Liver (tissue), 8 donors: ENCODE measurements at regions not wholly inside any gene's neighbourhood (a gene's known extent, or its start where the extent isn't known, plus 50 kb on each side); places are given as distances from the start of the nearest gene placed in this dataset.

Experiments used
- DNase-seq: peaks from one replicate; pipeline ENCODE4 v3.0.0-alpha.2; 2017; ENCODE audit warnings: low spot score
- H3K27ac ChIP-seq, 2 donors: one replicate each; pipeline ENCODE4 v1.7.0; 2013; ENCODE audit warnings: inconsistent platforms in 2 of 2, low read length in 2 of 2, control low read depth in 1 of 2, low read depth in 1 of 2, mild to moderate bottlenecking in 1 of 2
- H3K27me3 ChIP-seq, 4 donors: one replicate each; pipeline versions ENCODE4 v1.6.1 to v1.7.0; 2013; ENCODE audit warnings: low read length in 3 of 4, inconsistent platforms in 1 of 4, mild to moderate bottlenecking in 1 of 4, moderate library complexity in 1 of 4; ENCODE audit not compliant: control insufficient read depth in 4 of 4, insufficient read depth in 4 of 4
- H3K36me3 ChIP-seq, 4 donors: one replicate each; pipeline versions ENCODE4 v1.6.1 to v1.7.0; 2013; ENCODE audit warnings: low read length in 3 of 4, mild to moderate bottlenecking in 3 of 4, low read depth in 1 of 4, moderate library complexity in 1 of 4; ENCODE audit not compliant: control insufficient read depth in 4 of 4, insufficient read depth in 3 of 4
- H3K4me1 ChIP-seq, 4 donors: one replicate each; pipeline versions ENCODE4 v1.6.1 to v1.7.0; 2013; ENCODE audit warnings: low read length in 3 of 4, mild to moderate bottlenecking in 3 of 4, moderate library complexity in 1 of 4; ENCODE audit not compliant: control insufficient read depth in 4 of 4, insufficient read depth in 4 of 4
- H3K4me3 ChIP-seq, 3 donors: one replicate each; pipeline versions ENCODE4 v1.6.1 to v1.7.0; 2013; ENCODE audit warnings: low read length in 3 of 3, control low read depth in 1 of 3, low read depth in 1 of 3, mild to moderate bottlenecking in 1 of 3
- H3K9ac ChIP-seq, 2 donors: one replicate each; pipeline ENCODE4 v1.7.0; 2013; ENCODE audit warnings: low read length in 2 of 2, mild to moderate bottlenecking in 2 of 2, moderate library complexity in 2 of 2, control low read depth in 1 of 2, low read depth in 1 of 2
- H3K9me3 ChIP-seq, 4 donors: one replicate each; pipeline versions ENCODE4 v1.6.1 to v1.7.0; 2013; ENCODE audit warnings: low read length in 3 of 4; ENCODE audit not compliant: control insufficient read depth in 4 of 4
- EGR1 ChIP-seq, 2 donors: IDR thresholded peaks; 2 replicates each; pipeline ENCODE4 v1.6.1; 2016 to 2018; ENCODE audit warnings: antibody characterized with exemption in 2 of 2, low read depth in 2 of 2
- FOXA1 ChIP-seq: IDR thresholded peaks from 2 replicates; pipeline ENCODE4 v1.6.1; 2016; ENCODE audit warnings: antibody characterized with exemption
- FOXA2 ChIP-seq: IDR thresholded peaks from 2 replicates; pipeline ENCODE4 v1.6.1; 2016; ENCODE audit warnings: antibody characterized with exemption
- GABPA ChIP-seq, 2 donors: IDR thresholded peaks in 1 of 2; conservative IDR thresholded peaks in 1 of 2; 2 replicates each; pipeline ENCODE4 v1.6.1; 2016; ENCODE audit warnings: antibody characterized with exemption in 2 of 2, mild to moderate bottlenecking in 1 of 2, moderate library complexity in 1 of 2
- HNF4A ChIP-seq, 2 donors: conservative IDR thresholded peaks; 2 replicates each; pipeline ENCODE4 v1.6.1; 2016; ENCODE audit warnings: antibody characterized with exemption in 2 of 2, mild to moderate bottlenecking in 2 of 2
- HNF4G ChIP-seq: IDR thresholded peaks from 2 replicates; pipeline ENCODE4 v1.6.1; 2016; ENCODE audit warnings: antibody characterized with exemption
- JUND ChIP-seq, 2 donors: IDR thresholded peaks; 2 replicates each; pipeline ENCODE4 v1.6.1; 2016; ENCODE audit warnings: antibody characterized with exemption in 2 of 2
- NR2F2 ChIP-seq: IDR thresholded peaks from 2 replicates; pipeline ENCODE4 v1.6.1; 2016; ENCODE audit warnings: antibody characterized with exemption
- RAD21 ChIP-seq, 2 donors: IDR thresholded peaks; 2 replicates each; pipeline ENCODE4 v1.6.1; 2016; ENCODE audit warnings: antibody characterized with exemption in 2 of 2, mild to moderate bottlenecking in 2 of 2
- SP1 ChIP-seq: IDR thresholded peaks from 2 replicates; pipeline ENCODE4 v1.6.1; 2018; ENCODE audit warnings: antibody characterized with exemption, mild to moderate bottlenecking
- TAF1 ChIP-seq: conservative IDR thresholded peaks from 2 replicates; pipeline ENCODE4 v1.6.1; 2016; ENCODE audit warnings: antibody characterized with exemption, mild to moderate bottlenecking
- YY1 ChIP-seq: IDR thresholded peaks from 2 replicates; pipeline ENCODE4 v1.6.1; 2016; ENCODE audit warnings: antibody characterized with exemption, mild to moderate bottlenecking
- WGBS: extraction: QIAGEN DNeasy Blood & Tissue Kit; methylation state at CpG from one replicate; pipeline ENCODE4 v1.1.7; 2013; 5-methylcytosine and 5-hydroxymethylcytosine counted together
- TF ChIP-seq, protein P1 (sequence below): IDR thresholded peaks from 2 replicates; pipeline ENCODE4 v1.6.1; 2016; ENCODE audit warnings: antibody characterized with exemption
- TF ChIP-seq, protein P2 (sequence below): IDR thresholded peaks from 2 replicates; pipeline ENCODE4 v1.6.1; 2016; ENCODE audit warnings: antibody characterized with exemption
- TF ChIP-seq, protein P3 (sequence below): IDR thresholded peaks from 2 replicates; pipeline ENCODE4 v1.6.1; 2016; ENCODE audit warnings: antibody characterized with exemption, mild to moderate bottlenecking
- TF ChIP-seq, protein P4 (sequence below): fragments of 150-350 bp; IDR thresholded peaks from 2 replicates; pipeline ENCODE4 v1.5.1; 2017; ENCODE audit warnings: improper control_type of control experiment, low read depth, low read length; ENCODE audit not compliant: missing input control
- TF ChIP-seq, protein P5 (sequence below): IDR thresholded peaks from 2 replicates; pipeline ENCODE4 v1.6.1; 2016; ENCODE audit warnings: antibody characterized with exemption
- donor health status: healthy.
- donor health status: healthy.
- donor health status: healthy.
- donor health status: healthy.
- donor health status: healthy.

DNA sequence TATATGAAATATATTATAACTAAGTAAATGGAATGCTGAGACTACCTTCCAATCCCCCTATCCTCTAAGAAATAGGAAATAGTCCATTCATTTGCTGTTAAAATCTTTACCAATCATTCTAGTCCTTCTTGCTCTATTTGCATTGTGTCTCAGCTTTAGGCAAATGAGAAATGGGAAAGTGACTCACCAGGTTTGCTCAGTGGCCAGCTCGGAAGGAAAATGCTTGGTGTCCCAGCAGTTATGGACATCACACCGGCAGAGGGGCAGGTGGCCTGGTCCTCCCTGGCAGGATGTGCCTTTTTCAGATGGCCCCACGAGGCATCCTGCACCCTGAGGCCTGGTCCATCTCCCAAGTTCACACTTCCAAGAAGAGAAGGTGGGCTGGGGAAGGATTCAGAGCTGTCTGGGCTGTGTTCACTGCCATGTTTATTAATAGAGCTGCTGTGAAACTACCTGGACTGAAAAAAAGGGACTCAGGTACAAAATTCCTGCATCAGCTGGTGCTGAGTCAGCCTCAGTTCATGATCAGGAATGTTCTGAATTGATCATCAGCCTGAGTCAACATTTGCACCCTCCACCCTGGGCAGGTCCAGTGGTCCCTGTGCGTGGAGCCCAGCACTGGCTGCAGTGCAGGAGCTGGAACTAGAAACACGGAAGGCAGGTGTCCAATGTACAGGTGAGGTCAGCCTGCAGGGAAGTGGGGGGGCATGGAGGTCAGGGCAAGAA, 60.1 kb upstream of the ARL4C start (continued):
- TF ChIP-seq, protein P1, sequence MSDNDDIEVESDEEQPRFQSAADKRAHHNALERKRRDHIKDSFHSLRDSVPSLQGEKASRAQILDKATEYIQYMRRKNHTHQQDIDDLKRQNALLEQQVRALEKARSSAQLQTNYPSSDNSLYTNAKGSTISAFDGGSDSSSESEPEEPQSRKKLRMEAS: no peak
- no peak for TF ChIP-seq FOXA2

DNA sequence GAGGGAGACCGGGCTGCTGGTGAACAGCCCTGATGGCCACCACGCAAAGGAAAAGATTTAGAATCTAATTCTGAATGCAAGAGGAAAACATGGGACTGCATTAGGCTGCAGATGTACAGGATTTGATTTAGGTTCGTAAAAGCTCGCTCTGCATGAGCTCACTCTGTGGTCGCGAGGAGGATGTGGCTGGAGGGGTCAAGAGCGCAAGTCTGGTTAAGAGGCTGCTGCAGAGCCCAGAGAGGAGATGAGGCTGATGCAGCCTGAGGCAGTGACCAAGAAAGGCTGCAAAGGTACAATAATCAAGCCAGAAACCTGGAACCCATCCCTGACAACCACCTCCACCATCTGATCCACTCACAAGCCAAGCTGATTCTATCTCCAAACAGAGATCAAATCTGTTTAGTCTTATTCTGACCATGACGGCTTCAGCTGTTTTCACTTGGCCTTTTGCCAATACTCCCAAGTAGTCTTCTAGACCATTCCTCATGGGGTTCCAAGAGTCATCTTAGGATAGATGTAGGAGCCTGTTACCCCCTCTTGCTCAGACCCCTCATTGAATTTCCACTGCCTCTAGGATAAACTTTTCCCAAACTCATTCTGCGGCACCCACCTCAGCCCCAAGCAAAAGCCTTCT, 58.9 kb upstream of the ARL4C start:
- 79% methylated on average over 9 of the region's 9 CpGs for WGBS
- H3K27me3 ChIP-seq: no peaks in the 10 kb centered on the region

More for the DNA sequence above, 58.9 kb upstream of the ARL4C start:
- no peak for TF ChIP-seq SP1
- TF ChIP-seq FOXA2: no peak
- TF ChIP-seq, protein P2, sequence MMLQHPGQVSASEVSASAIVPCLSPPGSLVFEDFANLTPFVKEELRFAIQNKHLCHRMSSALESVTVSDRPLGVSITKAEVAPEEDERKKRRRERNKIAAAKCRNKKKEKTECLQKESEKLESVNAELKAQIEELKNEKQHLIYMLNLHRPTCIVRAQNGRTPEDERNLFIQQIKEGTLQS: no peak
- TF ChIP-seq NR2F2: no peak
- TF ChIP-seq JUND (IDR thresholded peaks at IDR 0.05): no peak
- TF ChIP-seq FOXA1: no peak
- TF ChIP-seq, protein P3, sequence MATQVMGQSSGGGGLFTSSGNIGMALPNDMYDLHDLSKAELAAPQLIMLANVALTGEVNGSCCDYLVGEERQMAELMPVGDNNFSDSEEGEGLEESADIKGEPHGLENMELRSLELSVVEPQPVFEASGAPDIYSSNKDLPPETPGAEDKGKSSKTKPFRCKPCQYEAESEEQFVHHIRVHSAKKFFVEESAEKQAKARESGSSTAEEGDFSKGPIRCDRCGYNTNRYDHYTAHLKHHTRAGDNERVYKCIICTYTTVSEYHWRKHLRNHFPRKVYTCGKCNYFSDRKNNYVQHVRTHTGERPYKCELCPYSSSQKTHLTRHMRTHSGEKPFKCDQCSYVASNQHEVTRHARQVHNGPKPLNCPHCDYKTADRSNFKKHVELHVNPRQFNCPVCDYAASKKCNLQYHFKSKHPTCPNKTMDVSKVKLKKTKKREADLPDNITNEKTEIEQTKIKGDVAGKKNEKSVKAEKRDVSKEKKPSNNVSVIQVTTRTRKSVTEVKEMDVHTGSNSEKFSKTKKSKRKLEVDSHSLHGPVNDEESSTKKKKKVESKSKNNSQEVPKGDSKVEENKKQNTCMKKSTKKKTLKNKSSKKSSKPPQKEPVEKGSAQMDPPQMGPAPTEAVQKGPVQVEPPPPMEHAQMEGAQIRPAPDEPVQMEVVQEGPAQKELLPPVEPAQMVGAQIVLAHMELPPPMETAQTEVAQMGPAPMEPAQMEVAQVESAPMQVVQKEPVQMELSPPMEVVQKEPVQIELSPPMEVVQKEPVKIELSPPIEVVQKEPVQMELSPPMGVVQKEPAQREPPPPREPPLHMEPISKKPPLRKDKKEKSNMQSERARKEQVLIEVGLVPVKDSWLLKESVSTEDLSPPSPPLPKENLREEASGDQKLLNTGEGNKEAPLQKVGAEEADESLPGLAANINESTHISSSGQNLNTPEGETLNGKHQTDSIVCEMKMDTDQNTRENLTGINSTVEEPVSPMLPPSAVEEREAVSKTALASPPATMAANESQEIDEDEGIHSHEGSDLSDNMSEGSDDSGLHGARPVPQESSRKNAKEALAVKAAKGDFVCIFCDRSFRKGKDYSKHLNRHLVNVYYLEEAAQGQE: no peak
- TF ChIP-seq HNF4G: no peak
- TF ChIP-seq HNF4A (conservative IDR thresholded peaks at IDR 0.05): no peak
- no peak for TF ChIP-seq TAF1
- TF ChIP-seq YY1: no peak
- TF ChIP-seq, protein P4, sequence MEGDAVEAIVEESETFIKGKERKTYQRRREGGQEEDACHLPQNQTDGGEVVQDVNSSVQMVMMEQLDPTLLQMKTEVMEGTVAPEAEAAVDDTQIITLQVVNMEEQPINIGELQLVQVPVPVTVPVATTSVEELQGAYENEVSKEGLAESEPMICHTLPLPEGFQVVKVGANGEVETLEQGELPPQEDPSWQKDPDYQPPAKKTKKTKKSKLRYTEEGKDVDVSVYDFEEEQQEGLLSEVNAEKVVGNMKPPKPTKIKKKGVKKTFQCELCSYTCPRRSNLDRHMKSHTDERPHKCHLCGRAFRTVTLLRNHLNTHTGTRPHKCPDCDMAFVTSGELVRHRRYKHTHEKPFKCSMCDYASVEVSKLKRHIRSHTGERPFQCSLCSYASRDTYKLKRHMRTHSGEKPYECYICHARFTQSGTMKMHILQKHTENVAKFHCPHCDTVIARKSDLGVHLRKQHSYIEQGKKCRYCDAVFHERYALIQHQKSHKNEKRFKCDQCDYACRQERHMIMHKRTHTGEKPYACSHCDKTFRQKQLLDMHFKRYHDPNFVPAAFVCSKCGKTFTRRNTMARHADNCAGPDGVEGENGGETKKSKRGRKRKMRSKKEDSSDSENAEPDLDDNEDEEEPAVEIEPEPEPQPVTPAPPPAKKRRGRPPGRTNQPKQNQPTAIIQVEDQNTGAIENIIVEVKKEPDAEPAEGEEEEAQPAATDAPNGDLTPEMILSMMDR: no peak
- TF ChIP-seq RAD21 (IDR thresholded peaks at IDR 0.05): no peak
- no peak for TF ChIP-seq GABPA (IDR thresholded peaks at IDR 0.05 in 1 of 2, conservative IDR thresholded peaks at IDR 0.05 in 1 of 2)
- TF ChIP-seq, protein P1: no peak
- TF ChIP-seq, protein P5, sequence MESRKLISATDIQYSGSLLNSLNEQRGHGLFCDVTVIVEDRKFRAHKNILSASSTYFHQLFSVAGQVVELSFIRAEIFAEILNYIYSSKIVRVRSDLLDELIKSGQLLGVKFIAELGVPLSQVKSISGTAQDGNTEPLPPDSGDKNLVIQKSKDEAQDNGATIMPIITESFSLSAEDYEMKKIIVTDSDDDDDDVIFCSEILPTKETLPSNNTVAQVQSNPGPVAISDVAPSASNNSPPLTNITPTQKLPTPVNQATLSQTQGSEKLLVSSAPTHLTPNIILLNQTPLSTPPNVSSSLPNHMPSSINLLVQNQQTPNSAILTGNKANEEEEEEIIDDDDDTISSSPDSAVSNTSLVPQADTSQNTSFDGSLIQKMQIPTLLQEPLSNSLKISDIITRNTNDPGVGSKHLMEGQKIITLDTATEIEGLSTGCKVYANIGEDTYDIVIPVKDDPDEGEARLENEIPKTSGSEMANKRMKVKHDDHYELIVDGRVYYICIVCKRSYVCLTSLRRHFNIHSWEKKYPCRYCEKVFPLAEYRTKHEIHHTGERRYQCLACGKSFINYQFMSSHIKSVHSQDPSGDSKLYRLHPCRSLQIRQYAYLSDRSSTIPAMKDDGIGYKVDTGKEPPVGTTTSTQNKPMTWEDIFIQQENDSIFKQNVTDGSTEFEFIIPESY: no peak
- no peak for TF ChIP-seq EGR1 (IDR thresholded peaks at IDR 0.05; ENCODE audit: low read depth in 2 of 2)
- no peaks in the 10 kb centered on the region for H3K36me3 ChIP-seq
- no peak overlapping the region for H3K9ac ChIP-seq
- no peak for DNase-seq
- no peaks in the 10 kb centered on the region for H3K4me1 ChIP-seq
- no peak overlapping the region for H3K4me3 ChIP-seq
- no peaks in the 10 kb centered on the region for H3K9me3 ChIP-seq
- no peak overlapping the region for H3K27ac ChIP-seq
